WERI-Rb-1 (cell line): ENCODE measurements at regions not wholly inside any gene's neighbourhood (a gene's known extent, or its start where the extent isn't known, plus 50 kb on each side); places are given as distances from the start of the nearest gene placed in this dataset.

Experiments
- DNase-seq: peaks from one replicate; pipeline ENCODE4 v3.0.0-alpha.2; 2020
- H3K27ac ChIP-seq: fragments of 250-450 bp; sonication (Bioruptor Pico); 2 replicates; pipeline ENCODE4 v1.5.1; 2020; ENCODE audit warnings: mild to moderate bottlenecking, moderate library complexity
- H3K27me3 ChIP-seq: fragments of 250-450 bp; sonication (Bioruptor Pico); 2 replicates; pipeline ENCODE4 v1.5.1; 2021; ENCODE audit warnings: mild to moderate bottlenecking, low read depth, moderate library complexity; ENCODE audit not compliant: insufficient read depth, severe bottlenecking
- H3K36me3 ChIP-seq: fragments of 250-450 bp; sonication (Bioruptor Pico); 2 replicates; pipeline ENCODE4 v1.5.1; 2020; ENCODE audit warnings: mild to moderate bottlenecking, moderate library complexity
- H3K4me3 ChIP-seq: 2 replicates; pipeline ENCODE4 v1.5.1; 2011; ENCODE audit warnings: low read depth, mild to moderate bottlenecking, control low read depth, low read length
- H3K9me3 ChIP-seq: fragments of 250-450 bp; sonication (Bioruptor Pico); 2 replicates; pipeline ENCODE4 v1.5.1; 2021; ENCODE audit warnings: mild to moderate bottlenecking, moderate library complexity; ENCODE audit not compliant: severe bottlenecking
- CTCF ChIP-seq: IDR thresholded peaks from 2 replicates; pipeline ENCODE4 v1.5.1; 2011; ENCODE audit warnings: low read depth, mild to moderate bottlenecking, control low read depth, inconsistent platforms, low read length

- Histone ChIP-seq H3K27me3 (no peaks in the 10 kb centered on the region), H3K36me3 (no peaks in the 10 kb centered on the region), H3K9me3 (no peaks in the 10 kb centered on the region), H3K4me3 (no peak overlapping the region), H3K27ac (no peak overlapping the region)
- DNase-seq, result peak; percentile 27
- TF ChIP-seq CTCF, result peak; percentile 62
Observed at GRCh38 chr6:9540534-9541126, 874.2 kb downstream of the TFAP2A start.

GRCh38 chr6:9540126-9540525 is 874.7 kb downstream of the TFAP2A start:
- Histone ChIP-seq H3K9me3 (no peaks in the 10 kb centered on the region), H3K27me3 (no peaks in the 10 kb centered on the region), H3K36me3 (no peaks in the 10 kb centered on the region), H3K4me3 (no peak overlapping the region), H3K27ac (no peak overlapping the region)
- DNase-seq, result no peak
- no peak for TF ChIP-seq CTCF

GRCh38 chr6:9539231-9539755 is 875.6 kb downstream of the TFAP2A start:
- no peaks in the 10 kb centered on the region for H3K9me3 ChIP-seq
- no peak overlapping the region for H3K27ac ChIP-seq
- H3K4me3 ChIP-seq, result no peak overlapping the region
- DNase-seq, result no peak
- no peaks in the 10 kb centered on the region for H3K27me3 ChIP-seq
- TF ChIP-seq CTCF, result no peak
- no peaks in the 10 kb centered on the region for H3K36me3 ChIP-seq

GRCh38 chr6:9537381-9537780 is 877.5 kb downstream of the TFAP2A start:
- Histone ChIP-seq H3K4me3 (no peak overlapping the region), H3K27ac (no peak overlapping the region), H3K36me3 (no peaks in the 10 kb centered on the region), H3K27me3 (no peaks in the 10 kb centered on the region), H3K9me3 (no peaks in the 10 kb centered on the region)
- TF ChIP-seq CTCF, result no peak
- no peak for DNase-seq

- Histone ChIP-seq H3K4me3 (no peak overlapping the region), H3K27ac (no peak overlapping the region), H3K36me3 (no peaks in the 10 kb centered on the region), H3K27me3 (no peaks in the 10 kb centered on the region), H3K9me3 (no peaks in the 10 kb centered on the region)
- TF ChIP-seq CTCF, result no peak
- DNase-seq, result no peak
Observed at GRCh38 chr6:9535106-9535505, 879.8 kb downstream of the TFAP2A start.
